ENCODE measurements at regions not wholly inside any gene's neighbourhood (a gene's known extent, or its start where the extent isn't known, plus 50 kb on each side); places are given as distances from the start of the nearest gene placed in this dataset.

DNA sequence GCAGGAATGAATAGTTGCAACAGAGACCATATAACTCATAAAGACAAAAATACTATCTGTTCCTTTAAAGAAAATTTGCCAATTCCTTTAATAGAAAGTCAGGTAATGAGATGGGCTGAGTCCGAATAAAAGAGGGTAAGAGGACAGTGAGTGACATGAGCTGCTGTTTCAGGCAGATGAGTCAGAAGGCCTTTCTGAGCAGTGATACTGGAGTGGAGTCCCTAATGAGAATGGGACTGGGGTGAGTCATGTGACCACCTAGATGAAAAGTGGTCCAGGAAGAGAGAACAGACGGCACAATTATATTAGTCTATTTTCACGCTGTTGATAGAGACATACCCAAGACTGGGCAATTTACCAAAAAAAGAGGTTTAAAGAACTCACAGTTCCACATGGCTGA lies 393.7 kb downstream of the BCL11B start:
- DNase-seq: no peak

DNA sequence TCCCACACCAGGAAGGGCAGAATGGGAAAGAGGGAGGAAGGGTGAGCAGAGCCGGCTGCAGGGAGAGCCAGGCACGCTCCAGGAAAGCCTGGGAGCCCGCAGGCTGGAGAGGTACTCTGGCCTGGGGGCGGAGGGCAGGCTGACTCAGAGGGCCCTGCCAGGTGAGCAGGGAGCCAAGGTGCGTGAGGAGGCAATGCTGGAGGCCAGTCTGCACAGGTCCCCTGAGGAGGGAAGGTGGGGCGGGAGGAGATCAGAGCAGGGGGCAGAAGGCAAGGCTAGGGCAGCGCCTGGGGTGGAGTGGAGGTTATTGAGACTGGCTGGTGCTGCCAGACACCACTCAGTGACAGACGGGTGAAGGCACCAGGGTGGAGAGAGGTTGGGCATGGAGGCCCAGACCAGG lies 385.0 kb downstream of the BCL11B start:
- DNase-seq: no peak

DNA sequence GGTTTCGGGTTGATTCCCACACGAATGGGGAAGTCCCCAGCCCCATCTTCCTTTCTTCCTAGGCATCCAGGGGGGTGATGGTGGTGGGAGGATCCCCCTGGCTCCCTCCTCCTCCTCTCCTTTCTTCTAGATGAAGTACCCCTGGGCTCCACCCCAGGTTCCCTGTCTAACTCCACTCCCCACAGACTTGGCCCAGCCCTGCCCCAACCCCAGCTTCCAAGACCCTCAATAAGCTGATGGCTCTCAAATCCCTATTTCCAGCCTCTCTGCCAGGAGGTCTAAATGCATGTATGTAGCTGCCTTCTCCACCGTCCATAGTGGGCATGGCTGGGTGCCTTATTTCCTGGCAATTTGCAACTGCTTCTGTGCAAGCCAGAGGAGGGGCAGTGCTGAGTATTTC lies 383.7 kb downstream of the BCL11B start:
- no peak for DNase-seq

DNA sequence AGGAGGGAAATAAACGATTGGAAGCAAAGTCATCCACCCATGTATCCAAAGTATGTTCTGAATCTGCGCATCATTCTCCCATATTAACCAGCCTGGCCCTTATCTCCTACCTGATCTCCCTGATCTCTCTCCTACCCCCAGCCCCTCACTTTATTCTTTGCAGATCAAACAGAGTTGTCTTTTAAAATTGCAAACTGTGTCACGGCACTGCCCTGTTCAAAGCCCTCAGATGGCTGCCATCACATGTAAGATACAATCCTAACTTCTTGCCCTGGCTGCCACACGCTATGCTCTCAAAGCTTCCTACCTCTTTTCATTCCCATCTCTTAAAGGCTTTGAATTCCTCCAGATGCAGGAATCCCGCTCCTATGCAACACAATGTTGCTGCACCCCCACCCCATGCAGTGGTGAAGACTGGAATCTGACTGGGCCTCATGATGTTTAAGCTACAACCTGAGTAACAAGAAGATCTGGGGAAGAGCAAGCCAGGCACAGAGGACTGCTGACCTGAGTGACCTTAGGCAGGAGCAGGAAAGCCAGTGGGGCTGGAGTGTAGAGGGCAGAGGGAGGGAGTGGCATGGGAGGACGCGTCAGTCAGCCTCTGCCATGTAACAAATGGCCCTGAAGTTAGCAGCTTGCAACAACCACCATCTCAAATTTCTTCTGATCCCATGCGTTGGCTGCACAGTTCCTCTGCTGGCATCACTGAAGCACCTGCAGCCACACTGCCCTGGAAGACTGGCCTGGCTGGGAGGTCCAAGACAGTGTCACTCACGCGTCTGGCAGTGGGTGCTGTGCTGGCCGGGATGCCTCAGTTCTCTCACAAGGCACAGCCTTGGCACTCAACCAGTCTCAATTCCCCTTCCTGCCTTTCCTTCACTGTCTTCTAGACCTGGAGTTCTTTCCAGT lies 382.8 kb downstream of the BCL11B start:
- DNase-seq: no peak

DNA sequence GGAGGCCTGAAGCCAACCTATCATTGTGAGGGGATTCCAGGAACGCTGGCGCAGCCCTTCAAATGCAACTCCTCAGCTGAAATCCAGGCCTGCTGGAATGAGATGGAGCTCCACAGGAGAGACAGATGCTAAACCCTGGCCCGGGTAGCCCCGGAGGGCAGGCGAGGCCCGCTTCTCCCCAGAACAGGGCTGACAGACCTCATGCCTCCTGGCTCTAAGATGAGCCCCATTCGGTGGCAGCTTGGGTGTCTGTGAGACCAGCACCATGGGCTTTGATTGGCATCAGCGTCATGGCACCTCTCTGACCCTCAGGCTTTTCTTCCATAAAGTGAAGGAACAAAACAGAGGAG lies 382.2 kb downstream of the BCL11B start:
- DNase-seq: no peak

DNA sequence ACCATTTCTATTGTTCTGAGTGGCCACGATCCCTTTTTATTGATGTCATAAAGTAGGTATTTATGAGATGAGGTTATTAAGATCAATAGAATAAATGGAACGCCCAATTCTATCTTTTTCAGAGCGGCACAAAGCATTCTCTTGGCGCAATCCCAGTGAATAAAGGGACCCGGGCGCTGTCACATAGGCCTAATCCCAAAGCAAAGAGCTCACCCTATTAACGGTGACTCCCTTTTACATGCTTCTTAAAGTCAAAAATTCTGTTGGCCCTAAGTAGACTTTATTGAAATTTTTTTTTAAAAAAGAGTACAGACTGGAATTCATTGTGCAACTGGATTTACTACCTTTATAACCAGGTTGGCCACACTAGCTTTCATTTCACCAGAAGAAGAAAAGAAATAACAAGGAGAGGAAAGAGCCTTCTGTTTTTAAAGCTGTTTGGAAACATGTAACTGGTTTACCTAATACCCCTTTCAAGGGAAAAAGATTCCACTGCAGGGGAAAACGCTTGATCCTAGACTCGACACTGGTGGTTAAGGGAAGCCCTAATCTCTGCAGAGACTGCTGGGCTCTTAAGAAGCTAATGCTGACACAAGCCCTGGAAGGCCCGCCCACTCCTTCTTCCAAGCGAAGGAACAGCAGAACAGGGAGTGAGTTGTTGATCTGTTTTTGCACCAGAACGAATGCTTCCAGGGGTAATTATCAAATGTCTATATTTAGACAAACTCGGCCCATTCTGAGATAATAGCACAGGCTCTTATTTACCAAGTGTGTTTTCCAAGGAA lies 381.2 kb downstream of the BCL11B start:
- DNase-seq: no peak

DNA sequence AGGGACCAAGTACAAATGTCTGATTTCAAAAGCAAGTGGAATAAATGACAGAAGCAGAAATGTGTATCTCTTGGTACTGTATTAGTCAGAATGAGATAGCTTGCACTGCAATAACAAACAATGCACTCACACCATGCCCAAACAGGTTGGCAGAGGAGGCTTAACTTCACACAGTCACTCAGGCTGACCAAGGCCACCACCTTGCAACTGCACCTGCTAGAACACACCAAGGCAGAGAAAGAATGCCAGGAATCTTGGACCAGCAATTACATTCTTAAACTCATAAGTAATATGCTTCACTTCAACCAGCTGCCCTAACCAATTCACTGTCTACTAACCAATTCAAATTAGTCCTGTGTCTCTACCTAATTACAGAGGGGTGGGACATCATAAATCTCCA lies 378.3 kb downstream of the BCL11B start:
- DNase-seq: no peak

DNA sequence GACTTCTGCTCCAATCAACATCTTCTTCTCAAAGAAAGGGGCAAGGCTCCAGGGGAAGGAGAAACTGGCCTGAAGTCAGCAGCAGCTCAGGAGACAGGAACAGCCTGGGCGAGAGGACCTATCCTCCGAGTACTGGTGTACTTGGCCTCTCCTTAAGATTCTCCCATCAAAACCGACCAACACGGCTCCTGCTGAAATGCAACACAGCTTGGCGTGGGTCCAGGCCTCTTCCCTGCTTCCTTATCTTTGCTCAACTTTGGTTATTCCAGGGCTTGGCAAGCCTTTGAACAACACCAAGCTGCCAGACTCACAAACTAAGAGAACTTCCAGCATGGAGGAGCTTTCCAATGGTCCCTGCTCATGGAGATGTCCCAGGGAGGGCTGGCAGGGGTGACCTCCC lies 377.4 kb downstream of the BCL11B start:
- DNase-seq: no peak

DNA sequence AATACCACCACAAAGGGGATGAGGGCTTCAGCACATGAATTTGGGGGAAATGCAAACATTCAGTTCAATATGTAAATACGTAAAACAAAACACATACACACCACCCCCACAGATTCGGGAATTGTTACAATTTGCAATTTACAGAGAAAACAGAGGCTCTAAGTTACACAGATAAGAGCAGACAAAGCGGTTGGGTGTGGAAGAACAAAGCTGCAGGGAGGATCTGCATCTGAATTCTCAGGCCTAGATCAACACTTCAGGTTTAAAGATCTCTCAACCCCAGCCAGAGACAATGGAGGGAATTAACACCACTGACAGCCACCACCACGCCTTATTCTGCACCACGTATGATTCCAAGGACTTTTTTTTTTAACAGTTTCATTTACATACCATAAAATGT lies 375.5 kb downstream of the BCL11B start:
- no peak for DNase-seq

DNA sequence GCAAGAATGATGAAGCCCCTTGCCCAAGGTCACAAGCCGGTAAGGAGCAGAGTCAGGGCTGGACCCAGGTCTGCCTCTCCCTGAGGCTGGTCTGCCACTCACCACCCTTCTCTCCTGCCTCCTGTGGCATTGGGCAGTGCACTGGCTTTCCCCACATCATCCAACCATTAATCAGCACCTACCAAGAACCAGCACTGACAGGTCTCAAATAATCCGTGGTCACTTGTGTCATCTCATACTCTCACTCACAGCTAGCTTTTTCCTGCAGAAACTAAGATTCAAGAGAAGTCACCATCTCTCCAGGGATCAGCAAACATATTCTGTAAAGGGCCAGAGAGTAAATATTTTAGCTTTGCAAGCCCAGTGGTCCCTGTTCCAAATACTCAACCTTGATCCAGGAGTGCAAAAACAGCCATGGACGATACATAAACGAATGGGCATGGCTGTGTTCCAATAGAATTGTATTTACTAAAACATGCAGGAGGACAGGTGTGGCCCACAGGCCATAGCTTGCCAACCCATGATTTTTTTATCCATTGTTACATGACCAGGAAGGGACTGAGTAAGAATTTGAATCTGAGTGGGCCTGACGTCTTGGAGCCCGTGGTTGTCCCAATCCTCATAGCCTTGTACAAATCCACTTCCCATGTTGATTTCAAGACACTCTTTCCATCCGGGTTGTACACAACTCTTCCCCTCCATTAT lies 374.2 kb downstream of the BCL11B start:
- DNase-seq: no peak

DNA sequence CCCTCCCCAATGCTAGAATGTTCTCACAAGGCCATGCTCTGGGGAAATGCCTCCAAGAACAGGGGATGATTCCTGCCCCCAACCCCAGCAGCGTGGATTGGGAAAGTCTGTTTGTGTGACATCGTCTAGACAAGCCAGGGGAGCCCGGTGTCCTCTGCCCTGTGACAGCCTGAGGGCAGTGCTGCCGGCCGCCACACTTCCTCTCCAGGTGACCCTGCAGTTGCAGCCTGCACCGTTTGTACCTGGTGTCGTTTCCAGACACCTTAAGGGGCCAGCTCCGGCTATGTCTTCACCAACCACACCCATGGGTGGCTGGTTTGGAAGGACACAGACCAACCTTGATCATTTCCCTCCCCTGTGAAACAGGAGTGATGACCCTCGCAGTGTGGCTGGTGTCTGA lies 372.6 kb downstream of the BCL11B start:
- DNase-seq: no peak

DNA sequence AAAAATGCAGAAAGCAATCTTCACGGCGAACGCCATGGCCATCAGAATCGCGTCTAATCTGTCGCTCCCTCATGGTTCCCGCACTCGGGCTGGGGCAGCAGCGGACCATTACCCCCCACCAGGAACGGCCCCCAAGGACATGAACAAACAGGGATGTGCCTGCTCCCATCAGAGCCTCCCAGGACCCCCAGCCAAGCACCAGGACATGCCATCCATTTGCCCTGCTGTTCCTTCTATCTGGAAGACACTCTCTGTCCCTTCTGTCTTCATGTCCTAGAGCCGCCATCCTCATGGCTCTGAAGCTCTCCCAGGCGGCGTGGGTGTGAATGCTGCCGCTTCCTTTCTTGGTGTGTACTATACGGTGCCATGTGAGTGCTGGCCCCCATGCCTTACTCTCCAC lies 371.8 kb downstream of the BCL11B start:
- no peak for DNase-seq

DNA sequence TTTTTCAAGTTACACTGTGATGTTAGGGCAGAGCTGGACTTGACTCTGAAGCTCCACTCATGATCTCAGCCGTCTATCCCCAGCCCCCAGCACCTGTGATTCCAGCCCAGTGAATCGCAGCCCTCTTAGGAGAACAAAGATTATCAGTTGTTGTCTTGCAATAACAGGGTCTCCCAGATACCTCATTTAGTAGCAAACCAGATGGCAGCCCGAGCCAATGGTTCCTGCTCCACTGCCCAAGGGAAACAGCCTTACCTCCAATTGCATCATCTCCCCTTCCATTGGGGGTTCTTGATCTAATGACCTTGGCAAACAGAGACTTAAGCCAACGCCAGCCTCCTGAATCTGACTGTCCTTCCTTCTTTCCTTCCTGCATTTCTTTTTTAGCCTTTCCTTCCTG lies 371.2 kb downstream of the BCL11B start:
- DNase-seq: no peak

DNA sequence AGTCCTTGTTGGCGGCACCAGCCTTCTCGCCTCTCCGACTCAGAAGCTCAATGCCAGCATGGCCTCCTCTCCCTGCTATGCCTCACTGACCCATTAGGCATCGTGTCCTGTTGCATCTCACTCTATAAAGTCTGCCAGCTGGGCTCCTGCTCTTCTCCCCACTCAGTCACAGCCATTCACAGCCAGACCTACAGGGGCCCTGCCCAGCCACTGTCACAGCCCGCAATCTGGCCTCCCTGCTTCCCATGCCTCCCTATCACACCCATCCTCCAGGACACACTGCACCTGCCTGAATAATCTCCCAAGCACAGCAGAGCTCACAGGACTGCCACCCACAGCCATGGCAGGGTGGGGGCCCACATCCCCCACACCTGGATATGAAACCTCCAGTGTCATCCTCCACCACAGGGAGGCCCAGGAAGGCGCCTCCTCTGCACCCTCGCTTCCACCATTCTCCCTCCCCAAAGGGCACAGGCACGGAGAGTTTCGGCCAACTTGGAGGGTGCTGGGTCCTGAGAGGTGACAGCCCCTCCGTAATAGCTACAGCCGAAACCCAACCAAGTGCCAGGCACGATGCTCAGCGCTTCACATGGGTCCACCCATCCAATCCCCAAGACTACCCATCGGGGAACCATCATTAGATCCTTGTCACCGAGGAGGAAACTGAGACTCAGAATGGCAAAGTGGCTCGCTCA lies 370.3 kb downstream of the BCL11B start:
- no peak for DNase-seq

DNA sequence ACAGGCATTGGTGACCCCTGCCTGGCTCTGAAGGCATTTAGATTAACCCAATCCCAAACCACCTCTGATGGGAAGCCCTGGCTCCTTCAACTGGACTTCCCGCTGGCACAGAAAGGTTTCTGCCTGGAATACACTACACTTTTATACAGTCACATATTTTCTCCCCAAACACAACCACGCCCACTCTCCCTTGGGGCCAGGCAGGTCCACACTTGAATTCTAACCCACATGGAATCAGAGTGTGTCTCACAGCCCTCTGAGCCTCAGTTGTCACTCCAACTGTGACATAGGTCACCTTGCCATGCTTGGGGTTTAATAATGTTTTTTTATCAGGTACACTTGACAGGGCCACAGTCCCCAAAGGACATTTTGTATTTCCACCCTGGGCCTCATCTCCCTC lies 368.6 kb downstream of the BCL11B start:
- no peak for DNase-seq

DNA sequence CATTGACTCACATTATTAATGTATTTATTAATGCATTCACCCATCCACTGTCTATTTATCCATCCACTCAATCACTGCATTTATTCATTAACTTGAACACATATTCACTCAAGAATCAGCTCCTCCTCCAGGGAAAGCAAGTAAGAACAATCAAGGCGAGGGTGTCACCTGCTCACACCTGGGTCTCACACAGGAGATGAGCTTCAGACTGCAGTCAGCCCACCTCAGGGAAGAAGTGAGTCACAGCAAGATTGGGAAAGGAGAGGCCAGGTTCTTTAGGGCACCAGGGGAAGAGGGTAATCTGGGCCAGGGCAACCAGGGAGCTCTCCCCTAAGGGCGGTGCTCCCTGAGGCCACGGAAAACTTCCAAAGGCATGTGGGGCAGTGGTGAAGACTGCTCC lies 367.3 kb downstream of the BCL11B start:
- no peak for DNase-seq

DNA sequence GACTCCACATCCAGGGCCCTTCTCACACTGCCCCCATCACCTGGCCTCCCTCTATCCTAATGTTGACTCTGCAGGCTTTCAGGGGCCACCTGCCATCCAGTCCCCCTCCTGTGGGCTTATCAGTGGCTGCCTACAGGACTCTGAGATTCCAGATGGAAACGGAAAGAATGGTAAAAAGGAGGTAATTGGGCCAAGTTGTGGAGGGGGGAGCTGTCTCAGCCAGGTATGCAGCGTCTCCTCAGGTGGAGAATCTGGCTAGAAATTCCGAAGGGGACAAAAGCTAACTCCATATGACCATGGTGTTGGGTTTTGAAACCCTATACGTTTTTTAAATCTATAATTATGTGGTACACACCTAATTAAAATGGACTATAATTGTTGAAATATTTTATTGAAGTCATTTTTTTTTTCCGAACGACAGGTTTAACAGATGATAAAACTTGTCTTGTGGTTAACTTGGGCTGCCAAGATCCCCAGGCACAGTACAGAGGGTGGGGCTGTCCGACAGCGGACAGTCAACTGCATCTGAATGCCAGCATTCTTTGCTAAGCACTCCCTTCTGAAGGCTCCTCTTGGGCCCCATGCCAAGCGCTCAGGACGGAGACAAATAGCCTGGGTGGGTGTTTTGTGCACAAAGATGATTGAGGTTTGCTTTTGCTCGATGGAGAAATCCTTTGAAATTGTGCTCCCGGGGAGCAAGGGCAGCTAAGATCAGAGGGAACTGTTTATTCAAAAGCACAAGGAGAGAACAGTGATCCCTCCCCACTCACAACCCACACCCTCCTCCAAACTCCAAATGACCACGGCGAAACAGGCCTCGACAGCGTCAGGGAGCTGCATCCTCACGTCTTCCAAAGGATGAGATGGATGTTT lies 365.6 kb downstream of the BCL11B start:
- DNase-seq: no peak

DNA sequence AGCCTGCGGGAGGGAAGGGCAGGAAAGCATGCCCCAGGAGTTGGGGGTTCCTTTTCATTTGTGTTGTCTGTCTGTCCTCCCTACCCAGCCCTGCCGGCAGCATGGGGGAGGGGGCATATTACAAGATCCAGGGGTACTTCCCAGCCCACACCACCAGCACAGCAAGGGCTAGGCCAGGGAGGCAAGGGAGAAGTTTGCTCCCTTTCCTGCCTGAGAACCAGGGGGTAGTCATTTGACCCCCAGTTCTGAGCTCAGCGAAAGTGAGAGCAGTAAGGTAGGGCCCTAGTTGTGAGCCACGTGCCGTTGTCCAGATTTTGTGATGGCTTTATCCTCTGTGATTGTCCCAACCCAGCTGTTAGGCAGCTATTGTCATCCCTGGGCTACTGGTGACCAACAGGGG lies 364.7 kb downstream of the BCL11B start:
- DNase-seq: no peak

DNA sequence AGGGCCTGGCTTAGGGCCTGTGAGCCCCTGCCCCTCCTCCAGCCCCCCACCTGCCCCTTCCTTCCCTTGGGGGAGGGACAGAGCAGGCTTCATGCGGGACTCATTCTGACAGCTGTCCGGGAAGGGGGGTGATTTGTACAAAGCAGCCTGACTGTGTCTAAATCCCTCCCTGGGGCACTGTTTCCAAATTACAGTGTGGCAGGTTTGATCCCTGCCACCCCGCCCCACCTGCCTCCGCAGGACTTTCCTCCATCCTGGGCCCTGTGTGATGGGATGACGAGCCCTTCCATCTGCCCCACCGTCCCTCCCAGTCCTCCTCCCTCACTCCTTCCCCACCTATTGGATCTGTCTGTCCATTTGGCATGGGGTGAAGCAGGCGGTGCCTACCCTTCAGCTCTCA lies 363.9 kb downstream of the BCL11B start:
- DNase-seq: no peak

DNA sequence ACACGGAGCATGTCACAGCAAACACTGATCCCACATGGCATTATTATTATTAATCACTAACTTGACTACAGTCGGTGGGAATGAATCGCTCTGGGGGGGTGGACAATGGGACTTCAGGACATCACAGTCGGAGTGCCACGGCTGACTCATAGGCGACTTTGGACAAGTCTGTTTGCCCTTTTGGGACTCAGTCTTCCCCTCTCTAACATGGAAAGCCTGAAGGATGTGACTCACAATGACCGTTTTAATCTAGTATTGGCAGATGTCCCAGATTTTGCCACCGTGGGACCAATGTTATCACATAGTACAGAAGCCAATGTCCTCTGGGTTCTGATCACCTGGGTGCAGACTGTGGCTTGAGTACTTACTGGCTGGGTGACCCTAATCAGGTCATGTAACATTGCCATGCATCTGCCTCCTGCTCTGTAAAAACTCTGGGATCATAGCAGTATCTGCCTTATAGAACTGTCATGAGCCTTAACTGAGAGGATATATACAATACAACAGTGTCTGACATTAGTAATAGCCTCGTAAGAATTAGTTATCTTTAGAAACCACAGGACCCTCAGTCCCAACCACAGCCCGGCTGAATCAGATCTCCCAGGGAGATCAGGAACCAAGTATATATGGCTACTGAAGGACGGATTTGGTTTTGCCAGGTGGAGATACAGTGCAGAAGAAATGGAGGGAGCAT lies 362.6 kb downstream of the BCL11B start:
- no peak for DNase-seq

DNA sequence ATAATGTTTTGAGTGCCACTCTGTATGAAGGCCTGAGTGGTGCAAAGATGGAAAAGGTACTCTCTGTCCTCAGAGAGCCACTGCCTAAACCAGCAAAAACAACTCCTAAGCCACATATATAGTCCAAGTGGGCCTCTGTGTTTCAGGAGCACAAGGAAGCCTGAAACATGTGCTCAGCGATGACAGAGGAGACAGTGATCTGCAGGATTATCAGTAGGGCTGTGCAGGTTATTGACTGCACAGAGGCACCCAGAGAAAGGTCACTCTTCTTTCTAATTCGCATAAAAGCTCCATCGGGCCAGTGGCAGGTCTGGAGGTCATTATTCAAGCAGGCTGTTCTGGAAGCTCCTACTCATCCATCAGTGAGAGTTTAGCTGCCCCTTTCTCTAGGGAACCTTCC lies 361.9 kb downstream of the BCL11B start:
- no peak for DNase-seq
